Glomerular endothelial cell (primary cell): ENCODE measurements at regions not wholly inside any gene's neighbourhood (a gene's known extent, or its start where the extent isn't known, plus 50 kb on each side); places are given as distances from the start of the nearest gene placed in this dataset.

ENCODE experiments used
- DNase-seq: peaks from one replicate; pipeline ENCODE4 v3.0.0-alpha.2; 2011; ENCODE audit warnings: low read depth, low spot score; ENCODE audit errors: extremely low read depth

DNA sequence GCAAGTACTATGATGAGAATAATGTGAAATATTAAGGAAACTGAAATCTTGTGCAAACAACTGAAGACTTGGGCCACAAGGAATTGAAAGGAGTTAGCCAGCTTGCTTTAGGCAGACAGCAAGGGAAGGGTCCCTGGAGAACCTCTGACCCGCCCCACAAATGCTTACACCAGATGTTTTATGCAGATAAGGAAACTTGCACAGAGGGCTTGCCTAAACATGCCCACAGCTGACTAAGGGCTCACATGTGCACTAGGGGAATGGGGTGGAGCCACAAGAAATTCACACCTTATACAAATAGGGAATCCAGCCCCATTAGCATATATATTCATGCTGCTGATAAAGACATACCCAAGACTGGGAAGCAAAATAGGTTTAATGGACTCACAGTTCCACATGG is 86.1 kb upstream of the CYYR1 start:
- no peak for DNase-seq

DNA sequence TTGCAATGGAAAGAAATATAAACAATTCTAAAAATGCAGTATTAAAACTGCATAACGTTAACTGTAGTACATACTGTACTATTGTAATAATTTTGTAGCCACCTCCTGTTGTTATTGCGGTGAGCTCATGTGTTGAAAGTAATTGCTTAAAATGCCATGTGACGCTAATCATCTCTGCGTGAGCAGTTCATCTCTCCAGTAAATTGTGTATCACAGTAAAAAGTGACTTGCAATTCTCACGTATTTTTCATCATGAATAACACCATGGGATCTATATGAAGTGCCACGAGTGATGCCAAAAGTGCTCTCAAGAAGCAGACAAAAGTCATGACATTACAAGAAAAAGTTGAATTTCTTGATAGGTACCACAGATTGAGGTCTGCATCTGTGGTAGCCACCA is 82.4 kb upstream of the CYYR1 start:
- DNase-seq = no peak

DNA sequence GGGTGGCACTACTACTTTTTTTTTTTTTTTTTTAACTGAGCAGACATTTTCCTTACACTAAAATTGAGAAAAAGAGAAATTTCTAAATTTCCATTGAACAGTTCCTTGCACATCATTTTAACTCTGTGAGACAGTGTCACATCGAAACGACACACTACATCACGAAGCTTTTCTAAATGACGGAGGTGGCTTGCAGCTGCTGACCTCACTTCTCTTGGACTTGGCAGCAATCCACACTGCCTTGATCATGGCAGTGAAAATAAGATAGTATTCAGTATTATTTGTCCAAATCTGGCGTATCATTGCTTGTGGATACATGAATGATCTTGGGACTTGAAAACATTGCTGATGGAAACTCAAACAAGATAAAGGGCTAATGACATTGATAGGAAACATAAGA is 80.3 kb upstream of the CYYR1 start:
- DNase-seq = no peak

DNA sequence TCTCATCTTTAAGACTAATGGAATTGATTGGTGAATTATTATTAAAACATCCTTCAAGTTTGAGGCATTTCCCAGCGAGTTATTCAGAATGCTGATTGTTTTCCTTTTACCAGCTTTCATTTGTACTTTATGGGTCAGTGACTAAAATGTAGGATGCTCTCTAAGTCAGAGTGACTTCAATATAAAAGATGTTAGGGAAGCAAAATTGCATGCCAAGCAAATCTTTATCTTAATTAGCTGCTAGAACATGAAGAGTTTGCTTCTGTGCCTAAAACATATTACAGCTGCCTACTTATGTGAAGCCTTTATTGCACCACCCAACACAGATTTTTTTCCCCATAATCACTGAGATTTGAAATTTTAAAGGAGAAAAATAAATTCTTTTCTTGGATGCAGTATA is 79.8 kb upstream of the CYYR1 start:
- no peak for DNase-seq

DNA sequence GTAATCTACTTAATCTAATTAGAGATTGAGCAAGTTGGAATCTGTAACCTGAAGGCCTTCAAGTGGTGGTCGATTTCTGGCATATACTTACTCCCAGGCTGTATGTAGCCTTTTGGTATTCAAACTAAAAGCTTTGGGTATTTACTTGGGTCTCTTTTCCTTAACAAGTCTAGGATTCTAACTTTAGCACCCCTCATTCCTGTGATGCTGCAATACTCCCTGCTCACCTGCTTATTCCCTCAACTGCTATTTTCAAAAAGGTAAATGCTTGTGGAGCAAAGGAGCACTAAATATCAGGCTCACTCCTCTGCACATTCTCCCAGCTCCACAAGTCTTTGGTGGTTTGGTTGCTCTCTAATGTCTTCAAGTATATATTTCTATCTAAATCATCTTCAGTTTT is 68.0 kb upstream of the CYYR1 start:
- DNase-seq = no peak

DNA sequence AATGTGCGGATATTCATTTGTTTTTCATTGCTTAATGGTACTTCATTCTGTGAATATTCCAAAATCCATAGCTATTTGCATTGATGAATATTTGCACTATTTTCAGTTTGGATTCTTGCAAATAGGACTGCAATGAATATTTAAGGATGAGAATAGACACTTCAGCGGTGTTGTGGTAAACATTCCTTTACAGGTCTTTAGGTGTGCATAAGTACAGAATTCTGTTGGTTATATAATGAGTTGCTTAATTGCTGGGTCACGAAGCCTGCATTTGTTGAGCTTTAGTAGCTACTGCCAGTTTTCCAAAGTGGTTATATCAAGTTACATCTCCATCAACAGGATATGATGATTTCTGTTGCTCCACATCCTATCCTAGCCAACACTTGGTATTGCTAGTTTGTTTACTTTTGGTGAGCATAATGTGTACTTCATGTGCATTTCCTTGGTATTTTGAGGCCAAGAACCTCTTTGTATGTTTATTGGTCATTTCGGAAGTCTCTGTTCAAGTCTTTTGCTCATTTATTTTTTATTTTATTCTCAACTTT is 64.2 kb upstream of the CYYR1 start:
- DNase-seq = no peak

DNA sequence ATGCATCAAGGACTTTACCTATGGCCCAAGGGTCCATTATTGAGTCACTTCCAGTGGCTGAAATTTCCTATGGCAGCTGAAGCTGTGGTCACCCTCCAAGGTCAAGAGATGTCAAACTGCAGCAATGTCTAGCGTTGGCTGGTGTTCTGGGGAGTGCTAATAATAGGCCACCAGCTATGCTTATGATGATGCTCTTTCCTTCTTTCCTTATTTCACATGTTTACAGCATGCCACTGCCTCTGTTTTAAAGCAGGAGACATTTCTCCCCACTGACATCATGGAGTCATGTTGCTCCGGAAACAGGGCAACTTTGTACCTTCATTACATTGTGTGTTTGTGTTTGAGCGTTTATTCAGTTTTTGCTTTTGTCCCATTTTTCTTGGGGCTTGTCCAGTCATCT is 62.6 kb upstream of the CYYR1 start:
- no peak for DNase-seq

DNA sequence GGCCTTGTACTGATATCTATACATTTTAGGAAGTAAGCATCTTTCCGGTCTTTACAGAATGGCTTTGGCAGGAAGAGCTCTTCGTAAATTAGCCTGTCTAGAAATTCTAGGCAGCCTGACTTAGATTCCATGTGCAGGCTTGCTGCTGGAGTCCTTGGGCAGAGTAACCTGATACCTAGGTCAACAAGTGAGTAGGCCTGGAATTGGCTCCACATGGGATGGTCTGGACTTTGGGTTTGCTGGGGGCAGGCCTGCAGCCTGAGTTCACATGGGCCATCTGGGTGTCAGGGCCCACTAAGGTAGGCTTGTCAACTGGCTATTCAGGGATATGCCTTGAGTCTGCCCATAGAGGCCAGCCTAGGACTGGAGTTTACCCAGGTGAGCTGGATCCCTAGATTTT is 59.6 kb upstream of the CYYR1 start:
- no peak for DNase-seq

DNA sequence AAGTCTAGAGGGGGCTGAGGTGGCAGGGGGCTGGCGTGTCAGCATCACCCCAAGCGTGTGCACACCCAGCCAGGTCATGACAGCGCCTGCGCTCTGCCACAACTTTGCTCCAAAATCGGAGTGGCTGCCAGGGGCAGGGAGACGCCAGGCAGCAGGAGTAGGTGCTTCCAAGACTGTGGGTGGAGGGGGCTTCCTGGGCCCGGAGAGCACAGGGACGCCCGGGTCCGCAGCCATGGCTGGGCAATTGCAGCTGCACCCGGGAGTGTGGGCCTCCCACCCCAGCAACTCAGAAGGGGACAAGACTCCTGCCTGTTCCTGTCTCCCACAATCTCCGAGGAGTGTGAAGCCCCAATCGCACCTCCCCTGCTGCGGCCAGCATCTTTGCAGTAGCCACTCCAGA is 53.1 kb upstream of the CYYR1 start:
- DNase-seq = no peak

DNA sequence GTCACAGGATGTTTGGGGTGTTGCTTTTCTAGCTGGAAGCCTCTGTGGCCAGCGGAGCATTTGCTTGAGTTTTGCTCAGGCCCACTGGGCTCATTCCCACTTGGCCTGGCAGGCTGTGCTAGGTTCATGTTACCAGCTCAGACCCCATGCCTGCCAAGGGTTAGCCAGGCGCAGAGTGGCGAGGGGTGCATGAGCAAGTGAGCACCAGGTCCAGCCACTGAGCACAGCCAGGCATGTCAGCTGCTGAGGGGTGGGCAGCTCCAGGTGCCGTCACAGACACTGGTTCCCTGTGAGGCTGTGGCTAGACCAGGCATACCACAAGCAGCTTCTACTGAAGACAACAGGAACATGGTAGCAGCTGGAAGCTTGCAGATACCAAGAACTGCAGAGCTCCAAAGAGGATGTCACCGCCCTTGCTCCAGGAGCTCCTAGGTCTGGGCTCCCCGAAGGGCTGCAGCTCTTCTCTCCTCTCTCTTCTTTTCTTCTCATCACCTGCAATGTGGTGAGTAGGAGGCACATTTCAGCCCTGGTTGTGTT is 52.0 kb upstream of the CYYR1 start:
- DNase-seq = no peak
